ENCODE measurements at regions not wholly inside any gene's neighbourhood (a gene's known extent, or its start where the extent isn't known, plus 50 kb on each side); places are given as distances from the start of the nearest gene placed in this dataset.

DNA sequence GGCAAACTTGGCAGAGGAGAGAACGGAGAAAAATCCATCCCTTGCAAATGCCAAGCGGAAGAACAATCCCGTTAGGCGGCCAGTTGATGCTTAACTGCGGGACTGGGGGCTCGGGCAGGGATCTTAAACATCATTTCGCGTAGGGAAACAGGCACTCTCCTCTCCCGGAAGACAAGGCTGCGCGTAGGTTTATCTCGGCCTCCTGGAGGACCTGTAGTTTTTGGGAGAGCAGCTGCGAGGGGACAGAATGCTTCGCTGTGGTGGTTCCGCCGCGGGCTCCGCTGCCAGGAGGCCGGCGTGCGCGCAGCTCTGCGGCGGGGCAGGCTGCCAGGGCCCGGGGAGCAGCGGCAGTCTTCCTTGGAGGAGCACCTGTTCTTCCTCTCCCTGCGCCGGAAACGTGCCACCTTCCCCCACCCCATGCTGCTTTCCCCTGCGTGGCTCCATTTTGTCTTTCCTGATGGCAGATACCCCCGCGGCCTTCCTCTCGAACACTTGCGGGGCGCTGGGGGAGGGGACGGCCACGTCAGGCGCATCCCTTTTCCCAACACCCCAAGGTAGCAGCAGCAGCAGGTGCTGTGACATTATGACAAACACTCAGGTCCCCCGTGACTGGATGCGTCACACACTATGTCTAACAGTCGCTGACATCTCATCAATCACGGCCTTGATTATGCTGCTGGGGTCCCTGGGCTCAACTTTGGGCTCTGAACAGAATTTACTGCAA lies 230.7 kb upstream of the BTBD3 start:
- TF ChIP-seq CTCF (IDR thresholded peaks at IDR 0.05; ENCODE audit: insufficient read depth, low read depth, low read length) (no peak), EZH2 (IDR thresholded peaks at IDR 0.05; ENCODE audit: insufficient read depth, low read length) (peak; percentile 47)
